ENCODE measurements at regions not wholly inside any gene's neighbourhood (a gene's known extent, or its start where the extent isn't known, plus 50 kb on each side); places are given as distances from the start of the nearest gene placed in this dataset.

DNA sequence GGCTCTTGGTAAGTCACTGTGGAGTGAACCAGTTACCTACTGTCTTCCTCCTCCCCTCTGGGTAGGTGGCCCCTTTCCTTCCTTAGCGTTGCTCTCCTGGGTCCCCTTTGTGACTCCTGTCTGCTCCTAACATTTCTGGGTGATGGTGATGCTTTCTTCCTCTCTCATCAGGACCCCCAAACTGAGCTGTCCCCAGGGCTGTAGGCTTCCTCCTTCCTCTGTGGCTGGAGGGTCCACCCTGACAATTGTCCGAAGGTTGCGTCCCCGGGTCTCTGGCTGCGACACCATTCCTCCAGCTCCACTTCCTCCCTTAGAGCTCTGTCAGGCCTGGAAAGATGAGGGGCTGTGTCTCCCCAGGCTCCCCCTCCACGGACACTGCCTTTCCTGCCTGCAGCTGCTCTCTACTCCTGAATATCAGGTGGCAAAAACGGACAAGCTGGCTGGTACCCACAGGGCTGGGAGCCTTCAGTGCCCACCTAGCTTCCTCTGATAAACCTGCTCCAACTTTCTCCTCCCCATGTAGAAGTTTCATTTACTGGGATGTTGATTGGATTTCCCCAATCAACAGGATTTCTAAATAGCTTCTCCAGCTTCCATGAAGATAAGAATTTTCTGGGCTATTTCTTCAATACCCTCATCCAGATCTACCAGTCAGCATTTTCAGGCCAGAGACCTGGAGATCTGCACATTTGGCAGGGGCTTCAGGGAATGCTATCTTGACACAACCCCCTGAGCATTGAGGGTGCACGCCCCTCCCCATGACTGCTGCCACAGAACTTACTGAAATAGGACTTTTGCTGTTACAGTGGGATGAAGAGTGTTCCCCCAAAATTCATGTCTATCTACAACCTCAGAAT, 506.5 kb downstream of the TCERG1L start:
- Mint-ChIP-seq H3K4me3 (no peak overlapping the region), H3K27ac (no peak overlapping the region), H3K4me1 (ENCODE audit: low read depth) (no peaks in the 10 kb centered on the region), H3K9me3 (no peaks in the 10 kb centered on the region), H3K36me3 (ENCODE audit: low read depth) (no peaks in the 10 kb centered on the region), H3K27me3 (no peaks in the 10 kb centered on the region)
- intact Hi-C loops (cut with micrococcal nuclease): no loop called here
- ATAC-seq: no peak
- TF ChIP-seq, protein P1, sequence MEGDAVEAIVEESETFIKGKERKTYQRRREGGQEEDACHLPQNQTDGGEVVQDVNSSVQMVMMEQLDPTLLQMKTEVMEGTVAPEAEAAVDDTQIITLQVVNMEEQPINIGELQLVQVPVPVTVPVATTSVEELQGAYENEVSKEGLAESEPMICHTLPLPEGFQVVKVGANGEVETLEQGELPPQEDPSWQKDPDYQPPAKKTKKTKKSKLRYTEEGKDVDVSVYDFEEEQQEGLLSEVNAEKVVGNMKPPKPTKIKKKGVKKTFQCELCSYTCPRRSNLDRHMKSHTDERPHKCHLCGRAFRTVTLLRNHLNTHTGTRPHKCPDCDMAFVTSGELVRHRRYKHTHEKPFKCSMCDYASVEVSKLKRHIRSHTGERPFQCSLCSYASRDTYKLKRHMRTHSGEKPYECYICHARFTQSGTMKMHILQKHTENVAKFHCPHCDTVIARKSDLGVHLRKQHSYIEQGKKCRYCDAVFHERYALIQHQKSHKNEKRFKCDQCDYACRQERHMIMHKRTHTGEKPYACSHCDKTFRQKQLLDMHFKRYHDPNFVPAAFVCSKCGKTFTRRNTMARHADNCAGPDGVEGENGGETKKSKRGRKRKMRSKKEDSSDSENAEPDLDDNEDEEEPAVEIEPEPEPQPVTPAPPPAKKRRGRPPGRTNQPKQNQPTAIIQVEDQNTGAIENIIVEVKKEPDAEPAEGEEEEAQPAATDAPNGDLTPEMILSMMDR (IDR thresholded peaks at IDR 0.05): no peak
- CTCF ChIA-PET: no interaction called here
- DNase-seq: no peak
- POLR2A ChIA-PET: interaction anchor here (0.7 kb wide), 1 partner anchor 151 kb away, joined by 3 read pairs; no protein-coding TSS in a partner anchor

DNA sequence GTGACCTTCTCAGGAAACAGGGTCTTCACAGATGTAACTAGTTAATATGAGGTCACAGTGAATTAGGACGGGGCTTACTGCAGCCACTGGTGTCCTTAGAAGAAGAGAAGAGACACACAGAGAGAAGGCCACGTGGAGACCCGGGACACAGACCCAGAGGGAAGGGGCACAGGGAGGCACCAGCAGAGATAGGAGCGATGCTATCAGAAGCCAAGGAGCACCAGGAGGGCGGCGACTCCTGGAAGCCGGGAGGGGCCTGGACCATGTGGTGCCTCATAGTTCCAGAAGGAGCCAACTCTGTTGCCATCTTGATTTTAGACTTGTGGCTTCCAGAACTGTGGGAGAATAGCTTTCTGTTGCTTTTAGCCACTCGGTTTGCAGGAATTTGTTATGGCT, 505.9 kb downstream of the TCERG1L start:
- DNase-seq (no peak), ATAC-seq (no peak)
- no peaks in the 10 kb centered on the region for H3K27me3 Mint-ChIP-seq
- ChIA-PET POLR2A (no interaction called here), CTCF (no interaction called here)
- intact Hi-C loops (cut with micrococcal nuclease): no loop called here
- H3K27ac Mint-ChIP-seq: no peak overlapping the region
- H3K9me3 Mint-ChIP-seq: no peaks in the 10 kb centered on the region
- TF ChIP-seq, protein P1 (IDR thresholded peaks at IDR 0.05): no peak
- no peak overlapping the region for H3K4me3 Mint-ChIP-seq
- no peaks in the 10 kb centered on the region for H3K4me1 Mint-ChIP-seq (ENCODE audit: low read depth)
- H3K36me3 Mint-ChIP-seq (ENCODE audit: low read depth): no peaks in the 10 kb centered on the region

DNA sequence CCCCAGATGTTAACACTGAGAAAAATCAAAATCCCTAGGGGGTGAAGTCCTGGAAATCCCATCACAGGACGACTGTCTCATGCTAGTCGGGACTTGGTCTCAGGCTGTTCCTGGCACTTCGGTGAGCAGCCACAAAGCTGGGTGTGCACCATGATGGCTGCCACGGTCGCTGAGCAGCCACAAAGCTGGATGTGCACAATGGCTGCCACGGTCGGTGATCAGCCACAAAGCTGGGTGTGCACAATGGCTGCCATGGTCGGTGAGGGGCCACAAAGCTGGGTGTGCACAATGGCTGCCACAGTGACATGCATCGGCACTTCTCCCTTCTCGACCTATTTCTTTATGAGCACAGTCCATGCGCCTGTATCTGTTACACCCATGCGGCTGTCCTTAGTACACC, 505.1 kb downstream of the TCERG1L start:
- ChIA-PET POLR2A (no interaction called here), CTCF (no interaction called here)
- no peak overlapping the region for H3K27ac Mint-ChIP-seq
- DNase-seq (no peak), ATAC-seq (no peak)
- intact Hi-C loops (cut with micrococcal nuclease): no loop called here
- no peaks in the 10 kb centered on the region for H3K9me3 Mint-ChIP-seq
- H3K27me3 Mint-ChIP-seq: no peaks in the 10 kb centered on the region
- H3K4me1 Mint-ChIP-seq (ENCODE audit: low read depth): no peaks in the 10 kb centered on the region
- H3K36me3 Mint-ChIP-seq (ENCODE audit: low read depth): no peaks in the 10 kb centered on the region
- TF ChIP-seq, protein P1 (IDR thresholded peaks at IDR 0.05): no peak
- H3K4me3 Mint-ChIP-seq: no peak overlapping the region

DNA sequence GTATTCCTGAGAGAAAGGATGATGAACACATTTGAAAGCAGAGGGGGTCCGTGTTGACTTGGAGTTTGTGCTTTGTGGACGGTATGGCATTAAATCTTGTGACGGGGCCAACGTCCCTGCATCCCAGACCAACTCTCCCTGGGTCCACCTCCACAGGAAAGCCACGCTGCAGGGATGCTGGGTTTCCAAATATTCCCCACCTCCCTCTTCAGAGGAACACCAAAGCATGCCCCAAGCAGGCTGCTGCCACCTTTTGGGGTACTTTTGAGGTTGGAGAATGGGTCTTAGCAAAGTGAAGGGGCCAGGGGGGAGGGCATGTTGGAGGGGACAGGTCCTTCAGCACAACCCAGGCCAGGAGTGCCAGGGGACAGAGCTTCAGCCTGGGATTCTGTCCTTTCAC, 504.4 kb downstream of the TCERG1L start:
- no peaks in the 10 kb centered on the region for H3K9me3 Mint-ChIP-seq
- ATAC-seq: no peak
- no peaks in the 10 kb centered on the region for H3K4me1 Mint-ChIP-seq (ENCODE audit: low read depth)
- DNase-seq: no peak
- POLR2A ChIA-PET: no interaction called here
- H3K27me3 Mint-ChIP-seq: no peaks in the 10 kb centered on the region
- CTCF ChIA-PET: no interaction called here
- no peaks in the 10 kb centered on the region for H3K36me3 Mint-ChIP-seq (ENCODE audit: low read depth)
- no peak overlapping the region for H3K4me3 Mint-ChIP-seq
- intact Hi-C loops (cut with micrococcal nuclease): no loop called here
- TF ChIP-seq, protein P1 (IDR thresholded peaks at IDR 0.05): no peak
- no peak overlapping the region for H3K27ac Mint-ChIP-seq

DNA sequence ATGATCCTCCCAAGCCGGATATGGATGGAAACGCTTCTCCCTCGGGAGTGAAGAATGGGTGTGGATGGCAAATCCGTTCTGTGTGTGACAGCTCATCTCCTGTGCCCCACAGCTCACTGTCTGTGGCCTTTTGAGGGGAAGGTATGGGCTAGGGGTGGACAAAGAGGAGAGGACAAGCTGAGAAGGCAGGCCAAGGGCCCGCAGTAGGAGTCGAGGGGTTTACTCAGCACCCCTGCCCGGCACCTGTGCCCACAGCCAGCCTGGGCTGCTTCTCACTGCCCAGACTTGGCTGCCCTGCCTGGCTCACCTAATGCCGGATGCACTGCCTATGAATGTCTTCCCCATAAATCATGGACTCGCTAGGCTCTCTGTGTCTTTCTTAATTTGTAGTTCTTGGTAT, 503.8 kb downstream of the TCERG1L start:
- DNase-seq: no peak

More for the DNA sequence above, 503.8 kb downstream of the TCERG1L start:
- intact Hi-C loops (cut with micrococcal nuclease): no loop called here
- ChIA-PET POLR2A (no interaction called here), CTCF (no interaction called here)
- Mint-ChIP-seq H3K36me3 (ENCODE audit: low read depth) (no peaks in the 10 kb centered on the region), H3K27me3 (no peaks in the 10 kb centered on the region), H3K4me3 (no peak overlapping the region), H3K4me1 (ENCODE audit: low read depth) (no peaks in the 10 kb centered on the region), H3K9me3 (no peaks in the 10 kb centered on the region), H3K27ac (no peak overlapping the region)
- TF ChIP-seq, protein P1 (IDR thresholded peaks at IDR 0.05): no peak
- ATAC-seq: no peak

All from activated CD8-positive, alpha-beta T cell treated with anti-CD3 and anti-CD28 coated beads for 36 hours (primary cell).